GM23248 (cell line): ENCODE measurements at regions not wholly inside any gene's neighbourhood (a gene's known extent, or its start where the extent isn't known, plus 50 kb on each side); places are given as distances from the start of the nearest gene placed in this dataset.
"Not testable (repeated sequence)": the region's sequence is repeated elsewhere in the genome, so short reads cannot be mapped to it uniquely, and the experiment has no call there.

Experiments used
- DNase-seq: peaks from one replicate; pipeline ENCODE4 v3.0.0-alpha.2; 2015
- H2AFZ ChIP-seq: fragments of 200-600 bp; sonication (generic); 2 replicates; pipeline ENCODE4 v1.6.1; 2016; ENCODE audit warnings: antibody characterized with exemption
- H3F3A ChIP-seq: fragments of 200-600 bp; sonication (generic); 2 replicates; pipeline ENCODE4 v1.6.1; 2016; ENCODE audit warnings: mild to moderate bottlenecking, antibody characterized with exemption, mixed run types; ENCODE audit not compliant: insufficient read depth
- H3K27ac ChIP-seq: fragments of 200-600 bp; sonication (generic); 2 replicates; pipeline ENCODE4 v1.5.1; 2016; ENCODE audit warnings: mild to moderate bottlenecking
- H3K27me3 ChIP-seq: fragments of 200-600 bp; sonication (generic); replicated peaks from 2 replicates; pipeline ENCODE4 v1.6.1; 2016; ENCODE audit warnings: mild to moderate bottlenecking; ENCODE audit not compliant: insufficient read depth
- H3K36me3 ChIP-seq: fragments of 200-600 bp; sonication (generic); 2 replicates; pipeline ENCODE4 v1.6.1; 2016; ENCODE audit warnings: low read depth, mild to moderate bottlenecking
- H3K4me1 ChIP-seq: fragments of 200-600 bp; sonication (generic); 2 replicates; pipeline ENCODE4 v1.6.1; 2016; ENCODE audit warnings: mild to moderate bottlenecking; ENCODE audit not compliant: insufficient read depth
- H3K4me2 ChIP-seq: fragments of 200-600 bp; sonication (generic); one replicate; pipeline ENCODE4 v1.6.1; 2016; ENCODE audit warnings: mild to moderate bottlenecking; ENCODE audit not compliant: unreplicated experiment
- H3K4me3 ChIP-seq: fragments of 200-600 bp; sonication (generic); 2 replicates; pipeline ENCODE4 v1.5.1; 2016; ENCODE audit warnings: mild to moderate bottlenecking
- H3K79me2 ChIP-seq: fragments of 200-600 bp; sonication (generic); 2 replicates; pipeline ENCODE4 v1.6.1; 2016; ENCODE audit warnings: mild to moderate bottlenecking; ENCODE audit not compliant: insufficient read depth
- H3K9ac ChIP-seq: fragments of 200-600 bp; sonication (generic); 2 replicates; pipeline ENCODE4 v1.6.1; 2016; ENCODE audit warnings: mild to moderate bottlenecking
- H3K9me2 ChIP-seq: fragments of 200-600 bp; sonication (generic); 2 replicates; pipeline ENCODE4 v1.6.1; 2016; ENCODE audit warnings: mixed run types, mild to moderate bottlenecking, moderate library complexity; ENCODE audit not compliant: insufficient read depth
- H3K9me3 ChIP-seq: fragments of 200-600 bp; sonication (generic); one replicate; pipeline ENCODE4 v1.6.1; 2017; ENCODE audit warnings: low read depth
- H4K20me1 ChIP-seq: fragments of 200-600 bp; sonication (generic); 2 replicates; pipeline ENCODE4 v1.6.0; 2016; ENCODE audit not compliant: insufficient read depth
- EZH2 ChIP-seq: fragments of 200-600 bp; sonication (generic); IDR thresholded peaks from 2 replicates; pipeline ENCODE4 v1.6.1; 2018; ENCODE audit warnings: antibody characterized with exemption, mild to moderate bottlenecking; ENCODE audit not compliant: insufficient read depth, poor library complexity, severe bottlenecking
- EZH2phosphoT487 ChIP-seq: fragments of 200-600 bp; sonication (generic); IDR thresholded peaks from 2 replicates; pipeline ENCODE4 v1.6.1; 2018; ENCODE audit warnings: antibody characterized with exemption, moderate library complexity, mild to moderate bottlenecking, low read depth; ENCODE audit not compliant: insufficient read depth
- WGBS, 2 experiments: methylation state at CpG; one replicate each; pipeline ENCODE4 v1.1.6; 2015 to 2017; ENCODE audit warnings: low lambda C conversion rate in 2 of 2, low coverage in 1 of 2; ENCODE audit errors: missing lambda C conversion rate in 2 of 2; 5-methylcytosine and 5-hydroxymethylcytosine counted together
- in situ Hi-C: fragments of 300-500 bp; cut with MboI; formaldehyde crosslinking; loops from 2 replicates; pipeline ENCODE4 v1.15.0; 2020

DNA sequence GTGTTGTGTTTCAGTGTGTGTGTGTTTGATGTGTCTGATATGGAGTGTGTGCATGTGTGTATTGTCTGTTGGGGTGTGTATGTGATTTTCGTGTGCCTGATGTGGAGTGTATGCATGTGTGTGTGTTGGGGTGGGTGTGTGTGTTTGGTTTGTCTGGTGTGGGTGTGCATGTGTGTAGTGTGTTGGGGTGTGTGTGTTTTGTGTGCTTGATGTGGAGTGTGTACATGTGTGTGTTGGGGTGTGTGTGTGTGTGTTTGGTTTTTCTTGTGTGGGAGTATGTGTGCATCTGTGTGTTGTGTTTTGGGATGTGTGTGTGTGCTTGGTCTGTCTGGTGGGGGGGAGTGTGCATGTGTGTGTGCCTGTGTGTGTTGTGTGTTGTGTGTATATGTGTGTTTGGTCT lies 247.4 kb upstream of the ST6GAL2 start:
- H3K36me3 ChIP-seq, result no peaks in the 10 kb centered on the region
- H3K9ac ChIP-seq, result no peak overlapping the region
- H3K9me2 ChIP-seq, result no peaks in the 10 kb centered on the region
- H3K4me3 ChIP-seq, result no peak overlapping the region
- H3K4me2 ChIP-seq, result no peak overlapping the region
- no peak for TF ChIP-seq EZH2
- TF ChIP-seq EZH2phosphoT487, result no peak
- no peaks in the 10 kb centered on the region for H3K4me1 ChIP-seq
- no peaks in the 10 kb centered on the region for H4K20me1 ChIP-seq
- DNase-seq, result no peak
- H2AFZ ChIP-seq, result no peak overlapping the region
- H3K79me2 ChIP-seq, result no peaks in the 10 kb centered on the region
- no peak overlapping the region for H3K27ac ChIP-seq
- H3F3A ChIP-seq, result no peaks in the 10 kb centered on the region
- H3K9me3 ChIP-seq, result no peaks in the 10 kb centered on the region
- WGBS, 2 experiments, result 12 to 27% methylated on average over 1 of the region's 1 CpG
- in situ Hi-C loops, result no loop called here
- H3K27me3 ChIP-seq, result no peaks in the 10 kb centered on the region

DNA sequence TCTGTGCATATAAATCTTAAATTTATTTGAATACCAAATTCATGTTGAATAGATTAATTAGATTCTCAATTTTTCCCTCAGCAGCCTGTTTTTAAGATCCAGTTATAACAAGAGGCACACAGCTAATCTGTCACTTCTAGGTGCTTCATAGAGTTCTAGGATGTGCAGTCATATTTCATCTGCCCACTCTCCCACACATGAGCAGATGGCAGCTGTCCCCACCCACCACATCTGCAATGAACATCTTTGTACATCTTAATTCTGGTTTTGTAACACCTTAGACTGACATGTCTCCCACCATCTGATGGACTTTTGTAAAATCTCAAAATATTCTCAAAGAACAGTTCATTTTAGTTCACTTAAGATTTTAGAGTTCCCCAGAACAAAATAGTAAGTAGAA lies 250.8 kb upstream of the ST6GAL2 start:
- Histone ChIP-seq H3K27ac (no peak overlapping the region), H3K9me3 (no peaks in the 10 kb centered on the region), H3K36me3 (no peaks in the 10 kb centered on the region), H3K79me2 (no peaks in the 10 kb centered on the region), H4K20me1 (no peaks in the 10 kb centered on the region), H3K4me3 (no peak overlapping the region), H2AFZ (no peak overlapping the region), H3K9me2 (no peaks in the 10 kb centered on the region), H3K27me3 (no peaks in the 10 kb centered on the region), H3K4me1 (no peaks in the 10 kb centered on the region), H3K9ac (no peak overlapping the region), H3K4me2 (no peak overlapping the region), H3F3A (no peaks in the 10 kb centered on the region)
- DNase-seq, result no peak
- no peak for TF ChIP-seq EZH2phosphoT487
- in situ Hi-C loops, result no loop called here

DNA sequence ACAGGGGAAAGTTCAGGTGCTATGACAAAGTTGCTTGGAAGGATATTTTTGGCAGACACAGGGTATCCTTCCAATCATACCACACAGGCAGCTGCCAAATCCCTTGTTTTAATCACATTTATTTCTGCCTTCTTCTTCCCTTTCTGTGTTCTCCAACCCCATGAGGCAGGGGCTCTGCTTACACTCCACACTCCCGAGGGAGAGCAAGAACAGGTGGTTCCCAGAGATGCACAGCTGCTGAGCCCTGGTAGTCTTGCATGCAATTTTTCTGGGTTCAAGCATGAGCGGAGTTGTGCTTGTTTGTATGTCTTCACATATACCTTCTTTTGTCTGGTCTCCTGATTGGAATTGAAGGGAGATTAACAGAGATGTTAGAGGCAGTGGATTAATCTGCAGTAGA lies 251.7 kb upstream of the ST6GAL2 start:
- Histone ChIP-seq H3K9me2 (no peaks in the 10 kb centered on the region), H3K79me2 (no peaks in the 10 kb centered on the region), H3K27me3 (no peaks in the 10 kb centered on the region), H3K27ac (no peak overlapping the region), H3K9ac (no peak overlapping the region), H4K20me1 (no peaks in the 10 kb centered on the region), H3K4me1 (no peaks in the 10 kb centered on the region), H2AFZ (no peak overlapping the region), H3K4me3 (no peak overlapping the region), H3K4me2 (no peak overlapping the region), H3K9me3 (no peaks in the 10 kb centered on the region), H3F3A (no peaks in the 10 kb centered on the region), H3K36me3 (no peaks in the 10 kb centered on the region)
- DNase-seq, result no peak
- WGBS, 2 experiments, result 8 to 13% methylated on average over 2 of the region's 2 CpGs
- in situ Hi-C loops, result no loop called here
- TF ChIP-seq EZH2phosphoT487 (no peak), EZH2 (no peak)

DNA sequence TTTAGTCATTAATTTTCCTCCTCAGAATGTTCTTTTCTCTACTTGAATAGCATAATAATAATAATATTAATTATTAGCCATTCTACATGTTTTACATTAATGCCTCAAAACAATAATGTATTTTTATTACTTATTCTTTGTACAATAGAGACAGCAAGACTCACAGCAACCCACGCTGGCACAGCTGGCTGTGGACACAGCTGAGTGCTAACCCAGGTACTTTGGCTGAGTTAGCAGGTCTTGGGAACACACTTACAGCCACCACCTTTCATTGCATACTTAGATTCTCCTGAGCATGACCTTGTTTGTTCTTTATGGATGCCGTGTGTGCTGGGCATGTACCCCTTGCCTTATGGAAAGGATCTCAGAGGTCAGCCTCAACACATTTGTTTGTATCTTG lies 260.2 kb upstream of the ST6GAL2 start:
- WGBS, 2 experiments, result 46 to 53% methylated on average over 2 of the region's 2 CpGs
- Histone ChIP-seq H3K27me3 (no peaks in the 10 kb centered on the region), H2AFZ (no peak overlapping the region), H3K9ac (no peak overlapping the region), H3K9me3 (no peaks in the 10 kb centered on the region), H4K20me1 (no peaks in the 10 kb centered on the region), H3K4me2 (no peak overlapping the region), H3F3A (no peaks in the 10 kb centered on the region), H3K9me2 (no peaks in the 10 kb centered on the region), H3K4me1 (no peaks in the 10 kb centered on the region), H3K4me3 (no peak overlapping the region), H3K36me3 (no peaks in the 10 kb centered on the region), H3K79me2 (no peaks in the 10 kb centered on the region), H3K27ac (no peak overlapping the region)
- no peak for DNase-seq
- TF ChIP-seq EZH2phosphoT487 (no peak), EZH2 (no peak)
- in situ Hi-C loops, result no loop called here

DNA sequence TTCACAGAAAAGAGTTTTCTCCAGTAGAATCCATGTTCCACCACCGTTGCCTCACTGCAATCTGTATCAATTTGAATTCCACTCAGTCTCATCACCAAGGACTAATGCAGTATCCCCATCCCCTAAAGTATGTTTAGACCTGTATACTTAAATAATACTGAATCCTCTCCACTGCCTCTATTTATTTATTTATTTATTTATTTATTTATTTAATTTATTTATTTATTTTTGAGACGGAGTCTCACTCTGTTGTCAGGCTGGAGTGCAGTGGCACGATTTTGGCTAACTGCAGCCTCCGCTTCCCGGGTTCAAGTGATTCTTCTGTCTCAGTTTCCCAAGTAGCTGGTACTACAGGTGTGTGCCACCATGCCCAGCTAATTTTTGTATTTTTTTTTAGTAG lies 260.7 kb upstream of the ST6GAL2 start:
- H4K20me1 ChIP-seq, H3K4me1 ChIP-seq, H3K36me3 ChIP-seq, H3K9me2 ChIP-seq, H3F3A ChIP-seq, in situ Hi-C loops, H2AFZ ChIP-seq, H3K27me3 ChIP-seq, H3K27ac ChIP-seq, H3K9me3 ChIP-seq, H3K4me3 ChIP-seq, DNase-seq, H3K9ac ChIP-seq, H3K4me2 ChIP-seq, H3K79me2 ChIP-seq: not testable (repeated sequence)
- 31 to 37% methylated on average over 5 of the region's 5 CpGs for WGBS, 2 experiments
